ENCODE measurements at regions not wholly inside any gene's neighbourhood (a gene's known extent, or its start where the extent isn't known, plus 50 kb on each side); places are given as distances from the start of the nearest gene placed in this dataset.
"Not testable (repeated sequence)": the region's sequence is repeated elsewhere in the genome, so short reads cannot be mapped to it uniquely, and the experiment has no call there.

- H3K9ac ChIP-seq (replicated peaks in 1 of 4; ENCODE audit: extremely low read depth in 1 of 4, low read depth in 3 of 4, low read length in 3 of 4); H3K4me1 ChIP-seq (replicated peaks in 1 of 4; ENCODE audit: control insufficient read depth in 3 of 4, insufficient read depth in 4 of 4, low read length in 3 of 4); CTCF ChIA-PET (ENCODE audit: partially characterized antibody); POLR2A ChIA-PET (ENCODE audit: partially characterized antibody); H2BK15ac ChIP-seq (ENCODE audit: low read length); H3K4me3 ChIP-seq (ENCODE audit: extremely low read depth in 1 of 4, insufficient read depth in 2 of 4, low read depth in 3 of 4, low read length in 4 of 4); H3K4me2 ChIP-seq (ENCODE audit: insufficient read depth in 1 of 2, low read depth in 2 of 2, low read length in 2 of 2); H3K14ac ChIP-seq (ENCODE audit: insufficient read length); H4K8ac ChIP-seq (ENCODE audit: extremely low read depth, insufficient read depth, low read length); H3K56ac ChIP-seq (replicated peaks; ENCODE audit: insufficient read length, low read depth, low read length); H3K9me3 ChIP-seq (ENCODE audit: insufficient read depth in 2 of 2, low read depth in 1 of 2, low read length in 1 of 2); H3K4ac ChIP-seq (replicated peaks; ENCODE audit: insufficient read length, low read depth, low read length); H3K36me3 ChIP-seq (ENCODE audit: control insufficient read depth in 2 of 4, insufficient read depth in 4 of 4, low read length in 3 of 4); H2BK5ac ChIP-seq (ENCODE audit: low read depth, low read length); H3K23ac ChIP-seq (ENCODE audit: insufficient read length); H2AK5ac ChIP-seq (ENCODE audit: low read depth, low read length); H2BK20ac ChIP-seq (ENCODE audit: low read length); H4K20me1 ChIP-seq (replicated peaks in 1 of 2; ENCODE audit: control insufficient read depth in 1 of 2, insufficient read depth in 2 of 2, low read length in 2 of 2); H2AFZ ChIP-seq (ENCODE audit: low read length); H3K79me2 ChIP-seq (ENCODE audit: control insufficient read depth in 1 of 2, insufficient read depth in 2 of 2, low read length in 2 of 2); H4K91ac ChIP-seq (replicated peaks; ENCODE audit: insufficient read length, low read length); H3K23me2 ChIP-seq (ENCODE audit: low read depth, low read length); DNase-seq (ENCODE audit: low read depth in 1 of 2, low spot score in 2 of 2); H3K27ac ChIP-seq (ENCODE audit: low read depth, low read length); H2BK120ac ChIP-seq (replicated peaks; ENCODE audit: low read depth, low read length); FAIRE-seq; H3K18ac ChIP-seq (ENCODE audit: extremely low read depth, low read length); H2BK12ac ChIP-seq (ENCODE audit: low read depth, low read length); H3K79me1 ChIP-seq (ENCODE audit: low read depth, low read length); H4K5ac ChIP-seq (ENCODE audit: insufficient read length, low read depth, low read length); H3K27me3 ChIP-seq (replicated peaks in 1 of 4; ENCODE audit: control insufficient read depth in 3 of 4, extremely low read depth in 1 of 4, insufficient read depth in 3 of 4, low read length in 3 of 4): not testable (repeated sequence)
Observed at GRCh38 chrY:9161990-9162389, 175.3 kb upstream of the TSPY4 start.

- H2BK120ac ChIP-seq (replicated peaks; ENCODE audit: low read depth, low read length); H2BK5ac ChIP-seq (ENCODE audit: low read depth, low read length); CTCF ChIA-PET (ENCODE audit: partially characterized antibody); POLR2A ChIA-PET (ENCODE audit: partially characterized antibody); H3K23me2 ChIP-seq (ENCODE audit: low read depth, low read length); H3K56ac ChIP-seq (replicated peaks; ENCODE audit: insufficient read length, low read depth, low read length); H3K4ac ChIP-seq (replicated peaks; ENCODE audit: insufficient read length, low read depth, low read length); H3K4me3 ChIP-seq (ENCODE audit: extremely low read depth in 1 of 4, insufficient read depth in 2 of 4, low read depth in 3 of 4, low read length in 4 of 4); H3K4me2 ChIP-seq (ENCODE audit: insufficient read depth in 1 of 2, low read depth in 2 of 2, low read length in 2 of 2); H3K23ac ChIP-seq (ENCODE audit: insufficient read length); FAIRE-seq; H4K5ac ChIP-seq (ENCODE audit: insufficient read length, low read depth, low read length); H3K14ac ChIP-seq (ENCODE audit: insufficient read length); H3K18ac ChIP-seq (ENCODE audit: extremely low read depth, low read length); H2BK12ac ChIP-seq (ENCODE audit: low read depth, low read length); H4K91ac ChIP-seq (replicated peaks; ENCODE audit: insufficient read length, low read length); H4K20me1 ChIP-seq (replicated peaks in 1 of 2; ENCODE audit: control insufficient read depth in 1 of 2, insufficient read depth in 2 of 2, low read length in 2 of 2); H3K36me3 ChIP-seq (ENCODE audit: control insufficient read depth in 2 of 4, insufficient read depth in 4 of 4, low read length in 3 of 4); DNase-seq (ENCODE audit: low read depth in 1 of 2, low spot score in 2 of 2); H4K8ac ChIP-seq (ENCODE audit: extremely low read depth, insufficient read depth, low read length); H3K79me2 ChIP-seq (ENCODE audit: control insufficient read depth in 1 of 2, insufficient read depth in 2 of 2, low read length in 2 of 2); H3K9me3 ChIP-seq (ENCODE audit: insufficient read depth in 2 of 2, low read depth in 1 of 2, low read length in 1 of 2); H3K27ac ChIP-seq (ENCODE audit: low read depth, low read length); H2AFZ ChIP-seq (ENCODE audit: low read length); H3K9ac ChIP-seq (replicated peaks in 1 of 4; ENCODE audit: extremely low read depth in 1 of 4, low read depth in 3 of 4, low read length in 3 of 4); H2BK20ac ChIP-seq (ENCODE audit: low read length); H3K4me1 ChIP-seq (replicated peaks in 1 of 4; ENCODE audit: control insufficient read depth in 3 of 4, insufficient read depth in 4 of 4, low read length in 3 of 4); H3K79me1 ChIP-seq (ENCODE audit: low read depth, low read length); H2BK15ac ChIP-seq (ENCODE audit: low read length); H2AK5ac ChIP-seq (ENCODE audit: low read depth, low read length); H3K27me3 ChIP-seq (replicated peaks in 1 of 4; ENCODE audit: control insufficient read depth in 3 of 4, extremely low read depth in 1 of 4, insufficient read depth in 3 of 4, low read length in 3 of 4): not testable (repeated sequence)
Observed at GRCh38 chrY:9162424-9162823, 174.8 kb upstream of the TSPY4 start.
